ENCODE measurements at regions not wholly inside any gene's neighbourhood (a gene's known extent, or its start where the extent isn't known, plus 50 kb on each side); places are given as distances from the start of the nearest gene placed in this dataset.
"Not testable (repeated sequence)": the region's sequence is repeated elsewhere in the genome, so short reads cannot be mapped to it uniquely, and the experiment has no call there.

DNA sequence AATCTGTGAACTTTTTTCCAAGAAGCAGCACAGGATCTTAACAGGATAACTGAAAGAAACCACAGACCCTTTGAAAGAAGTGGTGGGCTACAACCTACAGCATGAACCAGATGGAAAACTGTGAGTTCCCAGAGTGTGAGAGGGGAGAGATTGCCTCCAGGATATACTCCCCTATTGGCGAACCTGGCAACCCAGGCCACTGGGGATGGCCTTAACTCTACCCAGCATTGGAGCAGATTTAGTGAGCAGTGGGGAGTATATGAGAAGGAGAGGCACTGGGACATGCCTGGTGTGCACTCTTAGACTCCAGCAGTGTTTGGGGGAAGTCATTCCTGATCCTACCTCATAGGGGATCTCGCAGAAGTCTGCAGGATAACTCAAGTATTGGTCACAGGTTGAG lies 201.0 kb upstream of the TP63 start (continued):
- no peak for TF ChIP-seq IRF4 (IDR thresholded peaks at IDR 0.05; ENCODE audit: low read depth, low read length)

DNA sequence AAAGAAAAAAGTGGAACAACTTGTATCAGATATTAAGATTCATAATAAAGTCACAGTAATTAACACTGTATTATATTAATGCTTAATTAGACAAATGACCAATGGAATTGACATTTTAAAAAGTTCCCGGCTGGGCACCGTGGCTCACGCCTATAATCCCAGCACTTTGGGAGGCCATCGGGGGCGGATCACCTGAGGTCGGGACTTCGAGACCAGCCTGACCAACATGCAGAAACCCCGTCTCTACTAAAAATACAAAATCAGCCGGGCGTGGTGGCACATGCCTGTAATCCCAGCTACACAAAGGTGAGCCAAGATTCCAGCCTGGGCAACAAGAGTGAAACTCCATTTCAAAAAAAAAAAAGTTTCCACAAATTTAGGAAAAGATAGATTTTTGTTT lies 188.9 kb upstream of the TP63 start:
- H3K27ac ChIP-seq (ENCODE audit: control insufficient read depth, insufficient read depth); H3K27me3 ChIP-seq (replicated peaks in 1 of 2; ENCODE audit: control insufficient read depth in 2 of 2, insufficient read depth in 2 of 2, low read length in 1 of 2); FAIRE-seq; H3K4me1 ChIP-seq (ENCODE audit: control insufficient read depth, insufficient read depth, low read length); H3K9me3 ChIP-seq (replicated peaks; ENCODE audit: control insufficient read depth, insufficient read depth, low read length); H2AFZ ChIP-seq (ENCODE audit: control insufficient read depth, low read depth, low read length); H4K20me1 ChIP-seq (ENCODE audit: control insufficient read depth, insufficient read depth); ATAC-seq; H3K9ac ChIP-seq (ENCODE audit: control insufficient read depth, insufficient read depth, low read length); POLR2A ChIA-PET; H3K4me3 ChIP-seq; RAD21 ChIA-PET (ENCODE audit: unreplicated experiment); H3K4me2 ChIP-seq (ENCODE audit: control insufficient read depth, insufficient read depth); H3K79me2 ChIP-seq (ENCODE audit: control insufficient read depth, insufficient read depth, low read length); intact Hi-C loops (cut with micrococcal nuclease; ENCODE audit: unreplicated experiment); in situ Hi-C loops (cut with MboI); BruUV-seq (replicated peaks); DNase-seq (ENCODE audit: low read depth, low spot score); H3K36me3 ChIP-seq (ENCODE audit: control insufficient read depth in 2 of 2, insufficient read depth in 2 of 2, low read length in 1 of 2); CTCF ChIA-PET: not testable (repeated sequence)
- 87% methylated on average over 10 of the region's 10 CpGs for WGBS (ENCODE audit: insufficient coverage, insufficient replicate concordance, low lambda C conversion rate, missing lambda C conversion rate)
- SMC1A ChIA-PET (ENCODE audit: uncharacterized antibody, unreplicated experiment) = interaction anchor here (0.7 to 1.7 kb wide), 2 partner anchors 9 to 115 kb away, joined by 3 read pairs; no protein-coding TSS in a partner anchor

DNA sequence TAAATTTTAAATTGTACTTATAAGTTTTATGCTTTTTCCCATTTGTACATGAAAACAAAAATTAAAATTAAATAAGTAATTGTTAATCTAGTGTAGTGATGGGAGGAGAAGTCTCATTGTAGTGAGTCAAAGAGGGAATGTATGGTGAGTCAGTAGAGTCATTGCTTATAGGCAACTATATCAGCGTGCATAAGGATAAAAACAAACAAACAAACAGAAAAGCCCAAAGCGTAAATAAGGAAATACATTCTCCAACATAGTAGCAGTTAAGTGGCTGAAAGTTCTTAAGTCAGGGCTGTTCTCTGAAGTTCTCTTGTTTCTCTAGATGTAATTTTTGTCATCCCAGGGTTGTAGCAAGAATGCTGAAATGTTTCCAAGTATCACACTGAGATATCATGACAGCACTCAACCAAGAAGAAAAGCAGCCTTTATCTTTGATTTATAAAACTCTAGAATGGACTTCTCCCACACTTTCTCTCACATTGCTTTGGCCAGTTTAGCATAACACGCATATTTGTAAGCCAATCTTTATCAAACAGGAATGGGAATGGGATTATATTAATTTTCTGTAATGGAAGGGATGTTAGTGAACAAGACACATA lies 184.1 kb upstream of the TP63 start:
- POLR2A ChIA-PET = no interaction called here
- H3K9me3 ChIP-seq (replicated peaks; ENCODE audit: control insufficient read depth, insufficient read depth, low read length) = no peaks in the 10 kb centered on the region; the same call in 2 of the 3 replicates

More for the DNA sequence above, 184.1 kb upstream of the TP63 start:
- Histone ChIP-seq H3K36me3 (ENCODE audit: control insufficient read depth in 2 of 2, insufficient read depth in 2 of 2, low read length in 1 of 2) (no peaks in the 10 kb centered on the region), H3K27me3 (replicated peaks in 1 of 2; ENCODE audit: control insufficient read depth in 2 of 2, insufficient read depth in 2 of 2, low read length in 1 of 2) (no peaks in the 10 kb centered on the region), H3K9ac (ENCODE audit: control insufficient read depth, insufficient read depth, low read length) (no peak overlapping the region), H3K79me2 (ENCODE audit: control insufficient read depth, insufficient read depth, low read length) (no peaks in the 10 kb centered on the region), H3K4me1 (ENCODE audit: control insufficient read depth, insufficient read depth, low read length) (no peaks in the 10 kb centered on the region), H3K4me2 (ENCODE audit: control insufficient read depth, insufficient read depth) (no peak overlapping the region), H4K20me1 (ENCODE audit: control insufficient read depth, insufficient read depth) (no peaks in the 10 kb centered on the region), H2AFZ (ENCODE audit: control insufficient read depth, low read depth, low read length) (no peak overlapping the region), H3K4me3 (no peak overlapping the region), H3K27ac (ENCODE audit: control insufficient read depth, insufficient read depth) (no peak overlapping the region)
- FAIRE-seq (no peak), ATAC-seq (no peak), DNase-seq (ENCODE audit: low read depth, low spot score) (no peak)
- intact Hi-C loops (cut with micrococcal nuclease; ENCODE audit: unreplicated experiment) = no loop called here
- RAD21 ChIA-PET (ENCODE audit: unreplicated experiment) = no interaction called here
- CTCF ChIA-PET = no interaction called here
- in situ Hi-C loops (cut with MboI) = no loop called here
- SMC1A ChIA-PET (ENCODE audit: uncharacterized antibody, unreplicated experiment) = interaction anchor here (0.9 to 1.5 kb wide), 4 partner anchors 15 to 55 kb away, joined by 3 to 4 read pairs (median 4); no protein-coding TSS in a partner anchor
- 82% methylated on average over 3 of the region's 3 CpGs for WGBS (ENCODE audit: insufficient coverage, insufficient replicate concordance, low lambda C conversion rate, missing lambda C conversion rate)
- BruUV-seq (replicated peaks) = no TSS peak
- TF ChIP-seq, protein P1, sequence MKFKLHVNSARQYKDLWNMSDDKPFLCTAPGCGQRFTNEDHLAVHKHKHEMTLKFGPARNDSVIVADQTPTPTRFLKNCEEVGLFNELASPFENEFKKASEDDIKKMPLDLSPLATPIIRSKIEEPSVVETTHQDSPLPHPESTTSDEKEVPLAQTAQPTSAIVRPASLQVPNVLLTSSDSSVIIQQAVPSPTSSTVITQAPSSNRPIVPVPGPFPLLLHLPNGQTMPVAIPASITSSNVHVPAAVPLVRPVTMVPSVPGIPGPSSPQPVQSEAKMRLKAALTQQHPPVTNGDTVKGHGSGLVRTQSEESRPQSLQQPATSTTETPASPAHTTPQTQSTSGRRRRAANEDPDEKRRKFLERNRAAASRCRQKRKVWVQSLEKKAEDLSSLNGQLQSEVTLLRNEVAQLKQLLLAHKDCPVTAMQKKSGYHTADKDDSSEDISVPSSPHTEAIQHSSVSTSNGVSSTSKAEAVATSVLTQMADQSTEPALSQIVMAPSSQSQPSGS (IDR thresholded peaks at IDR 0.05; ENCODE audit: low read length) = no peak
- TF ChIP-seq GABPA (IDR thresholded peaks at IDR 0.05; ENCODE audit: low read depth) = no peak
- TF ChIP-seq KDM1A (IDR thresholded peaks at IDR 0.05; ENCODE audit: borderline replicate concordance) = no peak

Measured in GM12878 (cell line).